ENCODE measurements at regions not wholly inside any gene's neighbourhood (a gene's known extent, or its start where the extent isn't known, plus 50 kb on each side); places are given as distances from the start of the nearest gene placed in this dataset.

GRCh38 chr21:38942748-38943211, 137.1 kb downstream of the ETS2 start:
- intact Hi-C loops (cut with DNase I; ENCODE audit: low total_unique reads): no loop called here
- no peak for DNase-seq
- Histone ChIP-seq H3K4me3 (no peak overlapping the region), H3K36me3 (no peaks in the 10 kb centered on the region), H3K27ac (no peak overlapping the region), H3K27me3 (no peaks in the 10 kb centered on the region), H3K4me1 (no peaks in the 10 kb centered on the region), H3K9me3 (no peaks in the 10 kb centered on the region)
- no peak for TF ChIP-seq CTCF (IDR thresholded peaks at IDR 0.05)

GRCh38 chr21:38938769-38939168, 133.0 kb downstream of the ETS2 start:
- Histone ChIP-seq H3K9me3 (no peaks in the 10 kb centered on the region), H3K4me3 (no peak overlapping the region), H3K36me3 (no peaks in the 10 kb centered on the region), H3K4me1 (no peaks in the 10 kb centered on the region), H3K27me3 (no peaks in the 10 kb centered on the region), H3K27ac (no peak overlapping the region)
- DNase-seq: no peak
- no peak for TF ChIP-seq CTCF (IDR thresholded peaks at IDR 0.05)
- intact Hi-C loops (cut with DNase I; ENCODE audit: low total_unique reads): no loop called here

- Histone ChIP-seq H3K27ac (no peak overlapping the region), H3K36me3 (no peaks in the 10 kb centered on the region), H3K4me1 (no peaks in the 10 kb centered on the region), H3K27me3 (no peaks in the 10 kb centered on the region), H3K4me3 (no peak overlapping the region), H3K9me3 (no peaks in the 10 kb centered on the region)
- TF ChIP-seq CTCF (IDR thresholded peaks at IDR 0.05): no peak
- DNase-seq: no peak
- intact Hi-C loops (cut with DNase I; ENCODE audit: low total_unique reads): no loop called here
Observed at GRCh38 chr21:38938343-38938742, 132.6 kb downstream of the ETS2 start.

GRCh38 chr21:38937844-38938243, 132.1 kb downstream of the ETS2 start:
- Histone ChIP-seq H3K27ac (no peak overlapping the region), H3K4me3 (no peak overlapping the region), H3K4me1 (no peaks in the 10 kb centered on the region), H3K9me3 (no peaks in the 10 kb centered on the region), H3K36me3 (no peaks in the 10 kb centered on the region), H3K27me3 (no peaks in the 10 kb centered on the region)
- TF ChIP-seq CTCF (IDR thresholded peaks at IDR 0.05): no peak
- DNase-seq: no peak
- intact Hi-C loops (cut with DNase I; ENCODE audit: low total_unique reads): no loop called here

GRCh38 chr21:38937286-38937790, 131.6 kb downstream of the ETS2 start:
- H3K4me3 ChIP-seq: no peak overlapping the region
- no peak overlapping the region for H3K27ac ChIP-seq
- no peak for TF ChIP-seq CTCF (IDR thresholded peaks at IDR 0.05)
- no peaks in the 10 kb centered on the region for H3K27me3 ChIP-seq
- no peaks in the 10 kb centered on the region for H3K4me1 ChIP-seq
- intact Hi-C loops (cut with DNase I; ENCODE audit: low total_unique reads): no loop called here
- H3K36me3 ChIP-seq: no peaks in the 10 kb centered on the region
- no peaks in the 10 kb centered on the region for H3K9me3 ChIP-seq
- no peak for DNase-seq

- Histone ChIP-seq H3K36me3 (no peaks in the 10 kb centered on the region), H3K4me1 (no peaks in the 10 kb centered on the region), H3K27ac (no peak overlapping the region), H3K4me3 (no peak overlapping the region), H3K27me3 (no peaks in the 10 kb centered on the region), H3K9me3 (no peaks in the 10 kb centered on the region)
- TF ChIP-seq CTCF (IDR thresholded peaks at IDR 0.05): no peak
- DNase-seq: no peak
- intact Hi-C loops (cut with DNase I; ENCODE audit: low total_unique reads): no loop called here
Observed at GRCh38 chr21:38936240-38936639, 130.5 kb downstream of the ETS2 start.
